ENCODE measurements at regions not wholly inside any gene's neighbourhood (a gene's known extent, or its start where the extent isn't known, plus 50 kb on each side); places are given as distances from the start of the nearest gene placed in this dataset.

DNA sequence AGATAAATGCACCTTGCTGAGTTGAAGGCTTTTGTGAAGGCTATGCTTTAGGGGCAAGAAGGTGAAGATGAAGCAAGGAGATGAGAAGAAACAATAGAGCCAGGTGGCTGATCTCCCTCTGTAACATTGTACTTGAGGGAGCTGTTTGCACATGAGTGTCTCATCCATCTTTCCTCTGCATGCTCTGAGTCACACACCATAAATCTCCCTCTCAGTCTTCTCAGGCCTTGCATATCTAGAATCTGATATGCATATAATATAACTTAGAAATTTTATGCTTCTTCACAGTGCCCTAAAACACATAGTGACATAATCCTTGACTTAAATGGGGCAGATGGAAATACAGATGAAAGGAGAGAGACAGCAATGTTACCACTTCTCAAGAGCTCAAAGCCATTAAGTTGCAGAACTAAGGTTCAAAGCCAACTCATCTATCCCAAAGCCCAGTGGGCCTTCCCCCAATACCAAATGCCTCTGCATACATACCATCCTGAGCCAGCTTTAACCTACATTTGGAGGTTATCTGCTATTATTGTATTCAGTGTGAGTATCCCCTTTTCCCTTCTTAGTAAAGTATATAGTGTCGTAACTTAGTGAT is 62.4 kb upstream of the STXBP5 start:
- no peak for DNase-seq

DNA sequence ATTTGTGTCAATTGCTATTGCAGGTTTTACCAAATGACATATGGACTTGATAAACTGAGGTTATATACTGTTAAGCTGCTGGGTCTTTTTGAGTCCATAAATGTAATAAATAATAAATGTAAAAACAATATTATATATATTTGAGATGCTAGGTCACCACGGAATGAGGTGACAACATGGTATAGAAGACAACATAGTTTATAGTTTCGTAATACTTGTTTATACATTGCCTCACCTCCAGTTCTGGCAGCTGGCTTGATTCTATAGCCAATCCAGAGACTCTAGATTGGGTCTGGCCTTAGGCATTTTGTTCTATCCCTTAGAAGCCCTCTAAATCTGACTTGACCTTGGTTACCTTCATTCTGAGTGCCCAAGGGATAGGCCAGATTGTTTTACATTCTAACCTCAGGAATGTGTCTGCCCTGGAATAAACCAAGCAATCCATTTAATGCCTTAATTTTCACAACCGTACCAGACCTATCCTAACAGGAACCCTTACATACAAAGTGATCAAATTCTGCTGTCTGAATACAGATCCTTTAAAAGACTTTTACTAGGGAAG is 61.5 kb upstream of the STXBP5 start:
- DNase-seq: no peak

DNA sequence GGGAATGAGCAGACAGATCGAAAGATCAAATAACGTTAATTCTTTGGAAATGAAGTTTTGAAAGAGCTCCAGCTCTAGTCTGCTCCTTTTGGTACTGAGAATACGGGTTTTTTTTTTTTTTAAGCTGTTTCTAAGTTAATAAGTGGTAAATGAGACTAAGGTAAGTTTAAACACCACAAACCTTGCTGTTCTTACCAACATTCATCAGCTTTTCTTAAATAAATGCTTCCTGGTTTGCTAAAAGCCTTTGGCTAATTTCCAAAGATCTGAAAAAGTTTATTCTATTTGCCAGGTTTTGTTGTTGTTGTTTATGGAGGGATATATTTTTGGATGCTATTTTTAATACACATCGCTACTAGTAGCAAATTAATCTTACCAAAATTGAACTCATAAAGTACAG is 55.1 kb upstream of the STXBP5 start:
- no peak for DNase-seq

- DNase-seq: no peak
Measured at GRCh38 chr6:147149826-147150225, 54.4 kb upstream of the STXBP5 start.

DNA sequence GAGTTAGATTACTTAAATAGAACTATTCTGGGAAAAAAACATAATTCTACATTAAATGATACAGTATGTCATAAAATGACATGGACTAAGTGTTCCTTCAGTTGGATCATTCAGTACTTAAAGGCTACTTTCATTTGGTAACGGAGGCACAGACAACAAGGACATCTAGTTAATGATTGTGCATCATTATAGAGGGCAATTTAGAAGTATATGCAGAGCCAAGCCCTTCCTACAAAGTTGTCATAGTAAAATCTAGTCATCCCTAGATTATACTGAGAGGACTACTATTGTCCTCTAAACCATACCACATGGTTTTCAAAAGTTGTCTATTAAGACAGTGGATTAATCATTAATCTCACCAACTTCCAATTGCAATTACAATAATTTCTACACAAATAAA is 53.9 kb upstream of the STXBP5 start:
- no peak for DNase-seq

Measured in CD4-positive, alpha-beta T cell treated with Interleukin-4 for 1 hour (primary cell).